ENCODE measurements at regions not wholly inside any gene's neighbourhood (a gene's known extent, or its start where the extent isn't known, plus 50 kb on each side); places are given as distances from the start of the nearest gene placed in this dataset.

- no peak for TF ChIP-seq CTCF (IDR thresholded peaks at IDR 0.05)
- TF ChIP-seq POLR2A (IDR thresholded peaks at IDR 0.05): no peak
These were observed 347.5 kb upstream of the ASIC2 start for GRCh38 chr17:33640629-33641028.

Data from heart left ventricle (tissue), 13 donors.